HCT116 (cell line): ENCODE measurements at regions not wholly inside any gene's neighbourhood (a gene's known extent, or its start where the extent isn't known, plus 50 kb on each side); places are given as distances from the start of the nearest gene placed in this dataset.

Source experiments
- ATAC-seq: fragments of 200-7000 bp; cut with Tn5 transposase; 2 replicates; pipeline ENCODE4 v1.9.1; 2020; ENCODE audit warnings: mild to moderate bottlenecking, moderate library complexity
- BruUV-seq: library from RNA; stranded (reverse); fragments of 400-500 nt; replicated peaks from 2 replicates; lab custom pipeline; 2021; lab: Mats Ljungman, UMichigan
- CTCF ChIA-PET: fragments of 300-600 bp; sonication (Branson Sonifier 250); formaldehyde crosslinking; loops from one replicate; lab custom pipeline; 2021; ENCODE audit warnings: antibody characterized with exemption; lab: Charles Lee
- POLR2A ChIA-PET: fragments of 300-600, 350-600 bp; sonication (Branson Sonifier 250); formaldehyde crosslinking; loops from one replicate; lab custom pipeline; 2021; ENCODE audit warnings: antibody characterized with exemption; lab: Charles Lee
- RAD21 ChIA-PET, 2 experiments: fragments of 300-600 bp; sonication (Branson Sonifier 250); formaldehyde crosslinking; loops; one replicate each; lab custom pipeline; 2023; ENCODE audit warnings: low total read pairs in 2 of 2; ENCODE audit not compliant: uncharacterized antibody in 2 of 2, unreplicated experiment in 2 of 2, low non-redundant PET in 1 of 2; lab: Charles Lee
- DNase-seq: peaks from one replicate; pipeline ENCODE4 v3.0.0-alpha.2; 2010; ENCODE audit warnings: low read depth, low spot score
- H2AFZ ChIP-seq: fragments of 200-600 bp; shearing (Covaris generic), sonication (generic); 2 replicates; pipeline ENCODE4 v1.6.1; 2017; ENCODE audit warnings: low read depth, mixed run types, mixed read lengths, antibody characterized with exemption, low read length; ENCODE audit not compliant: poor library complexity, severe bottlenecking
- H3K27ac ChIP-seq: 2 replicates; pipeline ENCODE4 v1.5.1; 2012; ENCODE audit warnings: low read depth, low read length
- H3K27me3 ChIP-seq: fragments of 200-600 bp; sonication (generic); 2 replicates; pipeline ENCODE4 v1.6.1; 2016; ENCODE audit warnings: mixed run types, low read length, mixed read lengths; ENCODE audit not compliant: insufficient read depth
- H3K36me3 ChIP-seq, 2 experiments: fragments of 200-500 bp in 1 of 2; fragments of 200-600 bp in 1 of 2; sonication (Bioruptor generic) in 1 of 2; sonication (generic) in 1 of 2; 2 replicates each; pipeline versions ENCODE4 v1.5.1 to v1.6.1; 2014 to 2016; ENCODE audit warnings: low read length in 2 of 2, inconsistent platforms in 1 of 2, mixed read lengths in 1 of 2, mixed run types in 1 of 2; ENCODE audit not compliant: insufficient read depth in 2 of 2, control insufficient read depth in 1 of 2
- H3K4me1 ChIP-seq, 2 experiments: fragments of 200-600 bp in 1 of 2; sonication (generic) in 1 of 2; 2 replicates each; pipeline versions ENCODE4 v1.5.1 to v1.6.1; 2012 to 2017; ENCODE audit warnings: low read length in 2 of 2, inconsistent platforms in 1 of 2, mild to moderate bottlenecking in 1 of 2, mixed read lengths in 1 of 2, mixed run types in 1 of 2, moderate library complexity in 1 of 2; ENCODE audit not compliant: insufficient read depth in 2 of 2, control insufficient read depth in 1 of 2
- H3K4me2 ChIP-seq: fragments of 200-600 bp; sonication (generic); 2 replicates; pipeline ENCODE4 v1.6.1; 2017; ENCODE audit warnings: mixed run types, low read length, mixed read lengths
- H3K4me3 ChIP-seq, 2 experiments: fragments of 200-600 bp in 1 of 2; sonication (generic) in 1 of 2; replicated peaks in 1 of 2; 2 replicates each; pipeline ENCODE4 v1.5.1; 2011 to 2016; ENCODE audit warnings: low read length in 2 of 2, control low read depth in 1 of 2, low read depth in 1 of 2, mild to moderate bottlenecking in 1 of 2, mixed read lengths in 1 of 2, mixed run types in 1 of 2
- H3K79me2 ChIP-seq: fragments of 200-600 bp; sonication (generic); 2 replicates; pipeline ENCODE4 v1.6.1; 2017; ENCODE audit warnings: mild to moderate bottlenecking, mixed run types, low read length, moderate library complexity, mixed read lengths; ENCODE audit not compliant: insufficient read depth
- H3K9ac ChIP-seq: fragments of 200-600 bp; sonication (generic); 2 replicates; pipeline ENCODE4 v1.6.1; 2016; ENCODE audit warnings: low read length, mixed read lengths
- H3K9me2 ChIP-seq: fragments of 200-600 bp; sonication (generic), shearing (Covaris generic); 2 replicates; pipeline ENCODE4 v1.6.1; 2017; ENCODE audit warnings: mixed run types, mild to moderate bottlenecking, moderate library complexity; ENCODE audit not compliant: insufficient read depth
- H3K9me3 ChIP-seq, 2 experiments: fragments of 200-500 bp in 1 of 2; fragments of 200-600 bp in 1 of 2; sonication (Bioruptor generic) in 1 of 2; sonication (generic) in 1 of 2; 2 replicates each; pipeline ENCODE4 v1.6.1; 2014 to 2017; ENCODE audit warnings: low read length in 2 of 2, mixed read lengths in 2 of 2, inconsistent platforms in 1 of 2, low read depth in 1 of 2, mild to moderate bottlenecking in 1 of 2, mixed run types in 1 of 2, moderate library complexity in 1 of 2; ENCODE audit not compliant: control insufficient read depth in 1 of 2, insufficient read depth in 1 of 2
- H4K20me1 ChIP-seq: fragments of 200-600 bp; sonication (generic), shearing (Covaris generic); 2 replicates; pipeline ENCODE4 v1.6.1; 2017; ENCODE audit warnings: mixed run types, mild to moderate bottlenecking, moderate library complexity; ENCODE audit not compliant: insufficient read depth
- EGR1 ChIP-seq: IDR thresholded peaks from 2 replicates; pipeline ENCODE4 v1.6.1; 2012; ENCODE audit warnings: low read depth
- EZH2 ChIP-seq: fragments of 200-600 bp; sonication (generic); IDR thresholded peaks from 2 replicates; pipeline ENCODE4 v1.6.1; 2017; ENCODE audit warnings: antibody characterized with exemption, mixed run types
- EZH2phosphoT487 ChIP-seq: fragments of 200-600 bp; IDR thresholded peaks from 2 replicates; pipeline ENCODE4 v1.6.1; 2018; ENCODE audit warnings: antibody characterized with exemption, borderline replicate concordance
- FOSL1 ChIP-seq: IDR thresholded peaks from 2 replicates; pipeline ENCODE4 v1.6.1; 2012; ENCODE audit warnings: low read depth
- POLR2AphosphoS5 ChIP-seq: IDR thresholded peaks from 2 replicates; pipeline ENCODE4 v1.6.1; 2011; ENCODE audit warnings: mild to moderate bottlenecking, low read depth, low read length, moderate library complexity
- REST ChIP-seq: IDR thresholded peaks from 2 replicates; pipeline ENCODE4 v1.6.1; 2012; ENCODE audit warnings: low read depth
- SP1 ChIP-seq: IDR thresholded peaks from 2 replicates; pipeline ENCODE4 v1.6.1; 2012; ENCODE audit warnings: low read depth
- ZBTB33 ChIP-seq: IDR thresholded peaks from 2 replicates; pipeline ENCODE4 v1.6.1; 2011; ENCODE audit warnings: mild to moderate bottlenecking, low read length, moderate library complexity; ENCODE audit not compliant: insufficient replicate concordance; ENCODE audit errors: extremely low read depth
- ZNF274 ChIP-seq: fragments of 200-500 bp; sonication (Bioruptor generic); IDR thresholded peaks from 2 replicates; pipeline ENCODE4 v1.6.1; 2014; ENCODE audit warnings: mild to moderate bottlenecking, low read depth, low read length, inconsistent platforms
- intact Hi-C: fragments of 100-400 bp; cut with micrococcal nuclease; formaldehyde crosslinking; loops from 2 replicates; pipeline ENCODE4 v1.10.0; 2022

- Histone ChIP-seq H3K4me1 (peaks cover 12 to 19% of the 10 kb centered on the region in 2 experiments), H3K9me2 (no peaks in the 10 kb centered on the region; the same call in 1 of the 2 replicates), H3K4me2 (no peak overlapping the region), H3K79me2 (no peaks in the 10 kb centered on the region), H4K20me1 (no peaks in the 10 kb centered on the region), H3K9ac (no peak overlapping the region), H3K9me3 (no peaks in the 10 kb centered on the region), H3K27ac (no peak overlapping the region), H2AFZ (no peak overlapping the region), H3K4me3 (no peak overlapping the region), H3K27me3 (no peaks in the 10 kb centered on the region), H3K36me3 (no peaks in the 10 kb centered on the region)
- intact Hi-C loops, result no loop called here
- BruUV-seq, result no TSS peak
- no peak for DNase-seq
- ATAC-seq, result no peak
- no peak for TF ChIP-seq EZH2phosphoT487
- TF ChIP-seq FOSL1, result no peak
- no peak for TF ChIP-seq EZH2
- no peak for TF ChIP-seq ZNF274
- ChIA-PET CTCF (no interaction called here), RAD21 (no interaction called here), POLR2A (no interaction called here)
Observed at GRCh38 chr2:118167026-118167425, 78.8 kb downstream of the INSIG2 start.

- no peaks in the 10 kb centered on the region for H4K20me1 ChIP-seq
- H3K36me3 ChIP-seq, result no peaks in the 10 kb centered on the region
- ChIA-PET RAD21 (no interaction called here), POLR2A (no interaction called here), CTCF (no interaction called here)
- TF ChIP-seq POLR2AphosphoS5 (no peak), ZBTB33 (no peak), REST (no peak), SP1 (no peak), ZNF274 (no peak), EGR1 (no peak)
- ATAC-seq (no peak), DNase-seq (no peak)
- no peak overlapping the region for H3K27ac ChIP-seq
- H3K4me3 ChIP-seq, result no peak overlapping the region
- no peak overlapping the region for H2AFZ ChIP-seq
- H3K27me3 ChIP-seq, result no peaks in the 10 kb centered on the region
- H3K9me2 ChIP-seq, result no peaks in the 10 kb centered on the region; the same call in 1 of the 2 replicates
- no peak overlapping the region for H3K9ac ChIP-seq
- BruUV-seq, result no TSS peak
- peaks cover 12 to 19% of the 10 kb centered on the region in 2 experiments for H3K4me1 ChIP-seq
- no peaks in the 10 kb centered on the region for H3K79me2 ChIP-seq
- H3K9me3 ChIP-seq, result no peaks in the 10 kb centered on the region
- no peak overlapping the region for H3K4me2 ChIP-seq
- intact Hi-C loops, result no loop called here
Observed at GRCh38 chr2:118166242-118166641, 78.0 kb downstream of the INSIG2 start.
